ENCODE measurements at regions not wholly inside any gene's neighbourhood (a gene's known extent, or its start where the extent isn't known, plus 50 kb on each side); places are given as distances from the start of the nearest gene placed in this dataset.
"Not testable (repeated sequence)": the region's sequence is repeated elsewhere in the genome, so short reads cannot be mapped to it uniquely, and the experiment has no call there.

- no peak for DNase-seq
Measured at GRCh38 chr14:49105512-49105911, 480.7 kb downstream of the RPS29 start.

- no peak for DNase-seq
Measured at GRCh38 chr14:49092345-49092744, 493.8 kb downstream of the RPS29 start.

- DNase-seq: no peak
Measured at GRCh38 chr14:49089107-49089506, 497.1 kb downstream of the RPS29 start.

GRCh38 chr14:49073292-49073691, 512.9 kb downstream of the RPS29 start:
- not testable (repeated sequence) for DNase-seq

GRCh38 chr14:49058511-49058910, 527.7 kb downstream of the RPS29 start:
- no peak for DNase-seq

- DNase-seq: no peak
Measured at GRCh38 chr14:49057838-49058510, 528.2 kb downstream of the RPS29 start.

- DNase-seq: no peak
Measured at GRCh38 chr14:49056021-49056420, 530.2 kb downstream of the RPS29 start.

GRCh38 chr14:49052521-49052920, 533.7 kb downstream of the RPS29 start:
- no peak for DNase-seq

- DNase-seq: no peak
Measured at GRCh38 chr14:49051328-49052060, 534.7 kb downstream of the RPS29 start.

GRCh38 chr14:49050822-49051221, 535.4 kb downstream of the RPS29 start:
- no peak for DNase-seq

- no peak for DNase-seq
Measured at GRCh38 chr14:49049711-49050110, 536.5 kb downstream of the RPS29 start.

- no peak for DNase-seq
Measured at GRCh38 chr14:49044981-49045380, 541.2 kb downstream of the RPS29 start.

GRCh38 chr14:49036984-49037516, 549.1 kb downstream of the RPS29 start:
- no peak for DNase-seq

- no peak for DNase-seq
Measured at GRCh38 chr14:49036266-49036665, 549.9 kb downstream of the RPS29 start.

GRCh38 chr14:49033131-49033530, 553.0 kb downstream of the RPS29 start:
- DNase-seq: no peak

- DNase-seq: not testable (repeated sequence)
Measured at GRCh38 chr14:49031710-49032109, 554.5 kb downstream of the RPS29 start.

GRCh38 chr14:49019467-49020115, 566.6 kb downstream of the RPS29 start:
- no peak for DNase-seq

GRCh38 chr14:49017447-49017846, 568.7 kb downstream of the RPS29 start:
- DNase-seq: no peak

GRCh38 chr14:49016381-49016780, 569.8 kb downstream of the RPS29 start:
- no peak for DNase-seq

- no peak for DNase-seq
Measured at GRCh38 chr14:49014476-49014875, 571.7 kb downstream of the RPS29 start.

GRCh38 chr14:49008363-49008762, 577.8 kb downstream of the RPS29 start:
- DNase-seq: no peak

- no peak for DNase-seq
Measured at GRCh38 chr14:48991141-48991540, 595.0 kb downstream of the RPS29 start.

- DNase-seq: no peak
Measured at GRCh38 chr14:48983351-48983888, 602.8 kb downstream of the RPS29 start.

- DNase-seq: no peak
Measured at GRCh38 chr14:48974994-48975393, 611.2 kb downstream of the RPS29 start.
